ENCODE measurements at regions not wholly inside any gene's neighbourhood (a gene's known extent, or its start where the extent isn't known, plus 50 kb on each side); places are given as distances from the start of the nearest gene placed in this dataset.
"Not testable (repeated sequence)": the region's sequence is repeated elsewhere in the genome, so short reads cannot be mapped to it uniquely, and the experiment has no call there.

GRCh38 chr14:45766247-45766646 lies 513.2 kb upstream of the MIS18BP1 start:
- H3K4me3 ChIP-seq (replicated peaks in 1 of 2; ENCODE audit: low read depth in 1 of 2, low read length in 2 of 2) = no peak overlapping the region
- no peak overlapping the region for H3K27ac ChIP-seq (ENCODE audit: low read depth, low read length)
- ChIA-PET POLR2A (no interaction called here), RAD21 (ENCODE audit: low non-redundant PET in 1 of 2, low total read pairs in 2 of 2, uncharacterized antibody in 2 of 2, unreplicated experiment in 2 of 2) (no interaction called here), CTCF (no interaction called here)
- no TSS peak for BruUV-seq (replicated peaks)
- no peaks in the 10 kb centered on the region for H4K20me1 ChIP-seq (ENCODE audit: insufficient read depth)
- no peak for TF ChIP-seq EZH2phosphoT487 (IDR thresholded peaks at IDR 0.05; ENCODE audit: borderline replicate concordance)
- no peak for TF ChIP-seq ZNF274 (IDR thresholded peaks at IDR 0.05; ENCODE audit: low read depth, low read length)
- no peak for TF ChIP-seq FOSL1 (IDR thresholded peaks at IDR 0.05; ENCODE audit: low read depth)
- H3K9me2 ChIP-seq (ENCODE audit: insufficient read depth) = no peaks in the 10 kb centered on the region
- H3K4me2 ChIP-seq (ENCODE audit: low read length) = no peak overlapping the region
- H3K9me3 ChIP-seq (ENCODE audit: control insufficient read depth in 1 of 2, insufficient read depth in 1 of 2, low read depth in 1 of 2, low read length in 2 of 2) = 0 out of 4 replicates have a peak, but pooled peaks cover 0 to 4% of the 10 kb centered on the region in 2 experiments
- intact Hi-C loops (cut with micrococcal nuclease) = no loop called here
- H3K36me3 ChIP-seq (ENCODE audit: control insufficient read depth in 1 of 2, insufficient read depth in 2 of 2, low read length in 2 of 2) = no peaks in the 10 kb centered on the region
- DNase-seq (ENCODE audit: low read depth, low spot score) = no peak
- H2AFZ ChIP-seq (ENCODE audit: low read depth, low read length, poor library complexity, severe bottlenecking) = no peak overlapping the region
- no peaks in the 10 kb centered on the region for H3K27me3 ChIP-seq (ENCODE audit: insufficient read depth, low read length)
- ATAC-seq = no peak
- H3K9ac ChIP-seq (ENCODE audit: low read length) = no peak overlapping the region
- no peaks in the 10 kb centered on the region for H3K4me1 ChIP-seq (ENCODE audit: control insufficient read depth in 1 of 2, insufficient read depth in 2 of 2, low read length in 2 of 2)
- no peaks in the 10 kb centered on the region for H3K79me2 ChIP-seq (ENCODE audit: insufficient read depth, low read length)

- intact Hi-C loops (cut with micrococcal nuclease) = no loop called here
Observed at GRCh38 chr14:45757655-45758054, 504.7 kb upstream of the MIS18BP1 start.

GRCh38 chr14:45756412-45756811 lies 503.4 kb upstream of the MIS18BP1 start:
- H4K20me1 ChIP-seq (ENCODE audit: insufficient read depth); H3K4me3 ChIP-seq (replicated peaks in 1 of 2; ENCODE audit: low read depth in 1 of 2, low read length in 2 of 2); POLR2A ChIA-PET; RAD21 ChIA-PET (ENCODE audit: low non-redundant PET in 1 of 2, low total read pairs in 2 of 2, uncharacterized antibody in 2 of 2, unreplicated experiment in 2 of 2); intact Hi-C loops (cut with micrococcal nuclease); H3K4me2 ChIP-seq (ENCODE audit: low read length); H2AFZ ChIP-seq (ENCODE audit: low read depth, low read length, poor library complexity, severe bottlenecking); ATAC-seq; DNase-seq (ENCODE audit: low read depth, low spot score); H3K27ac ChIP-seq (ENCODE audit: low read depth, low read length); H3K27me3 ChIP-seq (ENCODE audit: insufficient read depth, low read length); H3K9me2 ChIP-seq (ENCODE audit: insufficient read depth); H3K4me1 ChIP-seq (ENCODE audit: control insufficient read depth in 1 of 2, insufficient read depth in 2 of 2, low read length in 2 of 2); BruUV-seq (replicated peaks); H3K79me2 ChIP-seq (ENCODE audit: insufficient read depth, low read length); CTCF ChIA-PET; H3K36me3 ChIP-seq (ENCODE audit: control insufficient read depth in 1 of 2, insufficient read depth in 2 of 2, low read length in 2 of 2); H3K9me3 ChIP-seq (ENCODE audit: control insufficient read depth in 1 of 2, insufficient read depth in 1 of 2, low read depth in 1 of 2, low read length in 2 of 2); H3K9ac ChIP-seq (ENCODE audit: low read length): not testable (repeated sequence)

More at GRCh38 chr14:45757655-45758054, 504.7 kb upstream of the MIS18BP1 start:
- TF ChIP-seq POLR2A (IDR thresholded peaks at IDR 0.05; ENCODE audit: borderline replicate concordance, extremely low read depth, insufficient read depth, insufficient read length) (no peak), ELF1 (IDR thresholded peaks at IDR 0.05; ENCODE audit: borderline replicate concordance, low read depth) (no peak), EZH2 (IDR thresholded peaks at IDR 0.05) (no peak), CBX3 (IDR thresholded peaks at IDR 0.05; ENCODE audit: low read depth) (no peak), EZH2phosphoT487 (IDR thresholded peaks at IDR 0.05; ENCODE audit: borderline replicate concordance) (no peak), TCF7L2 (IDR thresholded peaks at IDR 0.05; ENCODE audit: borderline replicate concordance, extremely low read depth, insufficient read depth, insufficient read length) (no peak), CTCF (IDR thresholded peaks at IDR 0.05 in 2 of 3, conservative IDR thresholded peaks at IDR 0.05 in 1 of 3; ENCODE audit: borderline replicate concordance in 1 of 3, insufficient read depth in 1 of 3, low read depth in 2 of 3, low read length in 2 of 3) (no peak)
- CTCF ChIA-PET = no interaction called here
- Histone ChIP-seq H3K36me3 (ENCODE audit: control insufficient read depth in 1 of 2, insufficient read depth in 2 of 2, low read length in 2 of 2) (no peaks in the 10 kb centered on the region), H3K27me3 (ENCODE audit: insufficient read depth, low read length) (no peaks in the 10 kb centered on the region), H3K4me3 (replicated peaks in 1 of 2; ENCODE audit: low read depth in 1 of 2, low read length in 2 of 2) (no peak overlapping the region), H3K4me1 (ENCODE audit: control insufficient read depth in 1 of 2, insufficient read depth in 2 of 2, low read length in 2 of 2) (no peaks in the 10 kb centered on the region), H3K9me3 (ENCODE audit: control insufficient read depth in 1 of 2, insufficient read depth in 1 of 2, low read depth in 1 of 2, low read length in 2 of 2) (no peaks in the 10 kb centered on the region; a peak in 1 of 4 replicates), H3K79me2 (ENCODE audit: insufficient read depth, low read length) (no peaks in the 10 kb centered on the region), H3K4me2 (ENCODE audit: low read length) (no peak overlapping the region), H2AFZ (ENCODE audit: low read depth, low read length, poor library complexity, severe bottlenecking) (no peak overlapping the region), H3K9ac (ENCODE audit: low read length) (no peak overlapping the region), H4K20me1 (ENCODE audit: insufficient read depth) (no peaks in the 10 kb centered on the region), H3K27ac (ENCODE audit: low read depth, low read length) (no peak overlapping the region), H3K9me2 (ENCODE audit: insufficient read depth) (no peaks in the 10 kb centered on the region)
- no TSS peak for BruUV-seq (replicated peaks)
- RAD21 ChIA-PET (ENCODE audit: low non-redundant PET in 1 of 2, low total read pairs in 2 of 2, uncharacterized antibody in 2 of 2, unreplicated experiment in 2 of 2) = no interaction called here
- ATAC-seq = no peak
- no peak for DNase-seq (ENCODE audit: low read depth, low spot score)
- POLR2A ChIA-PET = no interaction called here
